Superior temporal gyrus (tissue), 1 donor: ENCODE measurements at regions not wholly inside any gene's neighbourhood (a gene's known extent, or its start where the extent isn't known, plus 50 kb on each side); places are given as distances from the start of the nearest gene placed in this dataset.

Source experiments
- DNase-seq: peaks from one replicate; pipeline ENCODE4 v3.0.0-alpha.2; 2016; ENCODE audit errors: extremely low spot score

DNA sequence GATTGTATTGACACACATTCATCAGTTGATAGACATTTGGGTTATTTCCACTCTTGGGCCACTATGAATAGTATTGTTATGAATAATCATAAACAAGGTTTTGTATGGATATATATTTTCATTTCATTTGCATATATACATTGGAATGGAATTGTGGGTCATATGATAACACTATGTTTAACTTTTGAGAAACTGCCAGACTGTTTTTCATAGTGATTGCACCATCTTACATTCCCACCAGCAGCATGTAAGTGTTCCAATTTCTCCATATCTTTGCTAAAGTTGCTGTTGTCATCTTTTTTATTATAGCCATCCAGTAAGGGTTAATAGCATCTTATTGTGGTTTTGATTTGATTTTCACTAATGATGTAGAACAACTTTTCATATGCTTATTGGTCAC lies 198.5 kb upstream of the PPFIA2 start:
- DNase-seq, result no peak

DNA sequence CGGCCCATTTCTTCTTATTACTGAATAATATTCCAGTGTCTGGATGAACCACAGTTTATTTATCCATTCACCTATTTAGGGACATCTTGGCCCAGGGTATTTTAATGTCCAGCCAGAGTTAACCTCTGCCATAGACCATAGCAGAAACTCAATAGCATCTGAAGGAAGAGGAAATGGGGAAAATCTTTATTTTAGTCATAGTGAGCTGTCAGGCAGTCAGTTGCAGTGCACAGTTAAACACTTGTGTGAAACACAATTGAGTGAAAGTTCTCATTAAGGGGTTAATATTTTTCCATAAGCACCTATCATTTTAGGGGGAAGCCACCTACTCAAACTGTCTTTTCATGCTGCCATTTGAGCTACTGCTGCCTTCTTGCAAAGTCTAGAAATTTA lies 197.3 kb upstream of the PPFIA2 start:
- no peak for DNase-seq

DNA sequence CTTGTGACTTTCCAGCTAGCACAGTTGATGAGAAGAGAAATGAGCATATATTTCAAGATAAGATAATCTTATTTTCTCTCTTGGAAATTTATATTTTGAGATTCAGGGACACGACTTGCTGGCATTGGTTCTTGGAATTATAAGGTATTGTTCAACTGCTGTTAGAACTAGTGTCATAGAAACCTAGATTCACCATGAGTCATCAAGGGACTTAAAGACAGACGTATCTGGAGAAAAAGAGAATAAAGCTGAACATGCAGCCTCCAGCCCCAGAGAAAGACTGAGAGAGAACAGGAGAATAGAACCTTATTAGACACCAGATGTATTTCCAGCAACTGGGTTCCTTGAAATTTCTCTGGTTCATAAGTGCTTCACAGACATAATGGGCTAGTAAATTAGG lies 194.4 kb upstream of the PPFIA2 start:
- DNase-seq, result peak; percentile 40

DNA sequence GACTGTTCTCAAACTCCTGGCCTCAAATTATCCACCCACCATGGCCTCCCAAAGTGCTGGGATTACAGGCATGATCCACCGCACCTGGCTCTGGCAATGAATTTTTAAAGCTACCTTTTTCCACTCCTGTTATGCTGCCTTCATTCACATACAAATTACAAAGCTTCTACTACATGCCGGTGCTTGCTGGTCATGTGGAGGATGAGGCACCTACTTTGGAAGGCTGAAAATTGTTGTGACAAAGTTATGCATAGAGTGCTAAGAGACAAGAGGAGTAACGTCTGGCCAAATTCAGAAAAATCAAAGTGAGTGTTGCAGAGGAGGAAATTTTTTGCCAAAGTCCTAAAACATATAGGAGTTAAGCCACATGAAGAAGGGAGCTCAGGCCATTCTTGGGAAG lies 191.7 kb upstream of the PPFIA2 start:
- no peak for DNase-seq

DNA sequence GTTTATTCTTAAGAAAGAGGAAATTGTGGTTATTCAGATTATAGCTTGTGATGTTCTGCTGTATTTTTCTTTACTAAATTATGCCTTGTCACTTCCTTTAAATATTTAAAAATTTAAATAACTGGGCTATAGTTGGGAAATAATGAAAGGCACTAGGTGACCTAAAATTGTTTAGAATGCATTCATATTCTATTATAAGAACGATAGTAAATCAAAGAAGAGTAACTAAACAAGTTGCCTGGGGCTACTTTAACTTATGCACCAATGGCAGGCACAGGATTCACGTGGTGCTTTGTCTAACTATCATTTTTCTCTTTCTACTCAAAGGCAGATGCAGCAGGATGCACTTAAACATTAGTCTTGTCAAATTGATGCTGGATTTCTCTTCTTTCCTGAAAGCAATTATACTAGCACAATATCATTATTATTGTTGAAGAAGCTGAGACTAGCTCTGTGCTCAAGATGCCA lies 190.7 kb upstream of the PPFIA2 start:
- DNase-seq, result no peak

DNA sequence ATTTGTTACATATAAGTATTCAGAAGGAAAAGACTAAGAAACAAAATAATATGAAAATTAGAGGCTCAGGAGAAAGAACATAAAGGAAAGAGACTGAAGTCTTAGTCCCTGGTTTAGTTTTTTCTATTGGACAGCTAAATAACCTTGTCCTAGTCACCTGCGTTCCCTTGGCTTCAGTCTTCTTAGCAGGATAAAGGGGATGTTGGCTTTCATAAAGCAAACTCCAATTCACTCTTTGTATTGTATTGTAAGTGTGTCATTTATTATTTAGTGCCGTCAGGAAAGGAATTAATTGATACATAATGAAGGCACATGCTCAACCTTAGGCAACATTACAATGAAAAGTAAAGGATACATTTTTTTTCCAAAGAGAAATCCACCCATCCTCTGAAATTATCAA lies 190.3 kb upstream of the PPFIA2 start:
- DNase-seq, result no peak

DNA sequence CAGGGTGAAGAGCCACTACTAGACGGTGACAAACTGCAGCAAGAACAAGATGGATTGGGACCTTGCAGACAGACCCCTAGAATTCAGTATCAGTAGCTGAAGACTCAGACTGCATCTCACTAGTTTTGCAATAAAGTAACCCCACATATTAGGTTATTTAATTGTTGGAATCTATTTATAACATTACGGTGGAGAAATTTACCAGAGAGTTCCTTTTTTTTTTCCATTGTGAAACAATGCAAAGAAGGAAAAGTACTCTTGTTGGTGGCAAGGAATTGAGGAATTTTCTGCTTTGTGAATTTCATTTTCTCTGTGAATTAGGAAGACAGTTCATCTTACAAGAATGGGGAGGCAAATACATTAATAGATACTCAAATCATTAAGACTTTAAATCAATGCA lies 185.7 kb upstream of the PPFIA2 start:
- no peak for DNase-seq

DNA sequence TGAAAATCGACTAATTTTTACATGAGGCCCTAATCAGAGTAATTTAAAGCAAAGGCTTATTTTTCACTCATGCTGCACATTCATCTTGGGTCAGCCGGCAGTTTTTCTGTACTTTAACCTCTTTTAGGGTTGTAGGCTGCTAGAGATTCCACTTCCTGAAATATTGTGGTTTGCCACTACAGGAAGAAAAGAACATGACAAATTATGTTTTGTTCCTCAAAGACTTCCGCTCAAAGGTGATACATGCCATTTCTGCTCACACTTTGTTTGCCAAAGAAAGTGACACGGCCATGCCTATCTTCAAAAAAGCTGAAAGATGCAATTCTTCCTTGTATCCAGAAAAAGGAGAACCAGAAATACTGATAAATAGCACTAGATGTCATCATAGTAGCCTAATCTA lies 183.4 kb upstream of the PPFIA2 start:
- DNase-seq, result no peak

DNA sequence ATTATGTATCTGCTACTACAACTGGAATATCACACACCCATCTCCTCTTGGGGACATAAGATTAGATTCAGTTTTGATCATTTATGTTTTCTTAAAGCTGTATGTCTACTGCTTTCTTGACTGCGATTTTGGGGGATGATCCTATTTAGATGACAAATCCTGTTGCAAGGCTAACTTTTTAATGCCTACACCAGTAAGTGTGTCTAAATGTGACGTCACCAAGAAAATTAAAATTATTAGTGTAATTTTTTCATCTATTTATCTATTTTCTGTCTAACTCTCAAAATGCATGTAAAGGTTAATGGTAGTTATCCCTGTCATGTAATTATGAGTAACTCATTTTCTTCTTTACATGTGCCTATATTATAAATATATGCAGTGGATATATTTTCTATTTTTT lies 170.9 kb upstream of the PPFIA2 start:
- no peak for DNase-seq

DNA sequence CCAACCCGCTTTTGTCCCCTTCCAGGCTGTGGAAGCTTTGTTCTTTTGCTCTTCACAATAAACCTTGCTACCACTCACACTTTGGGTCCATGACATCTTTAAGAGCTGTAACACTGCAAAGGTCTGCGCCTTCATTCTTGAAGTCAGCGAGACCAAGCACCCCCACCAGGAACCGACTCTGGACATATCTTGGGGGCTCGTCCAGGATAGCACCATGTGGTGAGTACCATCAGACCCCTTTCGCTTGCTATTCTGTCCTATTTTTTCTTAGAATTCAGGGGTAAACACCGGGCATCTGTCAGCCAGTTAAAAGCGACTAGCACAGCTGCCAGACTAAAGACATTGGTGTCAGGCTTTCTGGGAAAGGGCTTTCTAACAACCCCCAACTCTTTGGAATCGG lies 137.6 kb upstream of the PPFIA2 start:
- DNase-seq, result no peak

DNA sequence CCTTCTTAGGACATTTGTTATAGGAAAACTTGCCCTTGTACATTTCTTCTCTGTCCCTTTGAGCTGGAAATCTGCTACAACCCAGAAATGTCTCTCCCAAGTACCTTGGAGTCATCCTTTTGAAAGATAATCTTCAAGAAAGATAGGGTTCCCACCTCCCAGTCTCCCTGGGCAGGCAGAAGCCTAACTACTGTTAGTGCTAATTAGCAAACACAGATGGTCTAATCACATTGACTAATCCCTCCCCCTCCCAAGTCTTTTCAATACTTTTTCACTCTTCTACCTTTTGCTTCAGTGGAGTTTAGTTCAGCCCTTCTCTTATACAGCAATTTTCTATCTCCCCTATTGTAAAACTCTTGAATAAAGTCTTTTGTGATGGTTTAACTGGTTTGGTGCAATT lies 129.8 kb upstream of the PPFIA2 start:
- DNase-seq, result no peak

DNA sequence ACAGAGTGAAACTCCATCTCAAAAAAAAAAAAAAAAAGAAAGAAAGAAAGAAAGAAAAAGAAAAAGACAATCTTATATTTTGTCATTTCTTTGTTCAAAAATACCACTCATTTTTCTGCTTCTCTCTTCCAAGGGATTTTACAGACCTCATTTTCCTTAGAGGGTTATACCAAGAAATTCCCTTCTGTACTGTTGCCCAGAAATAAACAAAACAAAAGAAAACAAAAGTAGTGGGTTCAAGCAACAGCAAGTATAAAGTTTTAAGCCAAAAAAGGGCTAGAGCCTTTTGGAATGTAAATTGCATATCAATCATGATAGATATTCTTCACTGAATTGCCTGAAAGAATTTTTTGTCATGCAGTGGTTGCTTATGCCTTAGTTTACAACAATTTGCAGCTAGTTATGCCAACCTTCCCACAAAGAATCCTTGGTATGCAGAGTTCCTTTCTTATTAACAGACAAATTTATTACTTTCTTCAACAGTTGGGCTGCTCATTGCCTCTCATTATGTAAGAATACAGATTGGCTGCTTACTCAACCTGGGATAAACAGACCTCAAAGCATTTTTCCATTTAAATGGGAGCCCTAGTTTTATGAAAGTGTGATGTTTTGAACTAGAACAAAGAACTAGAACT lies 129.1 kb upstream of the PPFIA2 start:
- no peak for DNase-seq

DNA sequence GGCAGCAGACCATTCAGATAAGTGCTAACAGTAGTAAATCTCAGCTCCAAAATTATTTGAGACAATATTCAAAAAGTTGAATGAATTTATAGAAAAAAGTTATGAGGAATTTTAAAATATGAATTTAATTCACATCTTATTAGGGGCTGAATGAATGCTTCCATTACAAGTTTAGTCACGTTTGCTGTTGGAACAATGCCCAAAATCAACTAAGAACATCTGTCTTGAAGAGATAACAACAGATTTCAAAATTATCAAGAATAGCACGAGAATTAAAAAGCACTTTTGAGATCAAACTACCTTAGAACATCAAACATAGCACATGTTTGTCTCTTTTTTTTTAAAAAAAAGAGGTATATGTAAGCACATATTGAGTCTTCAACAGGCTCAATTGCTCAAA lies 115.4 kb upstream of the PPFIA2 start:
- no peak for DNase-seq

DNA sequence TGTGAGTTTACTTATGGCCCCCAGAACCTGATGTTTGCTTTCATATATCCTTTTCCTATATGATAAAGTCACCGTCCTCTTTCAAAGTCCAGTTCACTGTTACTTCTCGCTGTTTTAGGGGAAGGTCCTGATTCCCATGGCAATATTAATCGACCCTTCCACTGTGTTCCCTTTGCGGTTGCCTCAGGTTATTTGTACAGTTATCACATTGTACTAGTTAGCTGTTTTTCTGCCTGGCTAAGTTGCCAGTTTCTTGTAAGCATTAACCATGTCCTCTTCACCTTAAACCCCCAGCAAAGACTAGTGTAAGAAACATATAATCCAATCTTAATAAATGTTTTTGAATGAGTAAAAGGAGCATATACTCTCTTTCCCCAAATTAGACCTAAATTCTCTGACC lies 115.0 kb upstream of the PPFIA2 start:
- no peak for DNase-seq

DNA sequence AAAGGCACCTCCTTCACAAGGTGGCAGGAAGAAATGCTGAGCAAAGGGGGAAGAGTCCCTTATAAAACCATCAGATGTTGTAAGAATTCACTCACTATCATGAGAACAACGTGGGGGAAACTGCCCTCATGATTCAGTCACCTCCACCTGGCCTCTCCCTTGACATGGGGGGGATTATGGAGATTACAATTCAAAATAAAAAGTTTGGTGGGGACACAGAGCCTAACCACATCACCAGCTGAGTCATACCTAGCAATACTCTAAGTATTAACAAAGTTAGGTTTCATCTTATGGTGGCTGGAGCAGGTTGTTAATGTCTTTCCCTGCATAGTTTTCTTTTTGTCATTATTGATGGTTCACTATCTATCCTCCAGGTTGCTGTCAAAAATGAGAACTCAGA lies 113.2 kb upstream of the PPFIA2 start:
- DNase-seq, result no peak

DNA sequence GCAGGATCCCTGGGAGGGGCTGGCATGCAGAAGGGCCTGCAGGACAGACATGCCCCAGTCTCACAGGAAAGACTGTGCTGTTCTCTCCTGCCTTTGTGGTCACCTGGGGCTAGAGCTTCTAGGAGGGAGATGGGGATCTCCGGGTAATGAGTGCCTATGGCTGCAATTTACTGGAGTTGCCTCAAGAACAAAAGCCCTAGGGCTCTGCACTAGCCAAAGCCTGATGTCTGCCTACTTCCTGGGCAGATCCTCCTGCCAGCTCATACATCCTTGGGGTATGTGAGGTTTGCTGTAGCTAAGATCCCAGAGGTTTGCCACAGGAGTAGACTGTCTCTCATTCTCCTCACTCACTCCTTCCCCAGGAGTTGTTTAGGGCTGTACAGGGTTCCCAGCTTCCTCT lies 106.9 kb upstream of the PPFIA2 start:
- DNase-seq, result no peak

DNA sequence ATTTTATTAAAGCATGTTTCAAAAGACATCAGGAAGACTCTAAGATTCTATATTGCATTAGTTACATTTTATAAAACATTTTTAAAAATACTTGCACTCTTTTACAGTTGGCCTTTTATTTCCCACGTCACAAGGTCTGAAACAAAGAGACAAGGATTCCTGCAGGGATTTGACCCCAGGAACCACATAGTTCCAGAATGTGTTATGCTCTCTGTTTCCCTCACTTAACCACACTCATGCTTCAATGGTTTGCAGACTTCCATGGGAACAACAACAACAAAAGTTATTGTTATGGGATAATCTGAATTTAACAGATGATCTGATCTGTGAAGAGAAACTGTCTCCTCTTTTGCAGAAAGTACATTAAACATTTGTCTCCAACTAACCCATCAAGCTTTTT lies 104.3 kb upstream of the PPFIA2 start:
- DNase-seq, result no peak

DNA sequence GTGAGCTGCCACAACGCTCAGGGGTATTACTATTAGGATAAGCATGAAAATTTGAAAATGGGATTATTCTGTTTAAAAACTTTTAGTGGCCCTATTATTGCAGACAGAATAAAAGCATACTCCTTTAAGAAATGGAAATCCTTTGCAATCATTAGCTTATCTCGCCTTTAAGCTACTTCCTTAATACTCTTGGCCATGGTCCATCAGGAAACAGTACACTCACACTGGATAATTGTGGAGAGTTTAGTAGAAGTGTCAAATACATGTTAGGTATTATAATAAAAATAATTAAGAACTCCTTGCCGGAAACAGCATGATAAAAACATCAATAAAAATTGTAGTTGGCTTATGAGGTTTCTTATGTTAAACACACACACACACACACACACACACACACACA lies 100.4 kb upstream of the PPFIA2 start:
- no peak for DNase-seq

DNA sequence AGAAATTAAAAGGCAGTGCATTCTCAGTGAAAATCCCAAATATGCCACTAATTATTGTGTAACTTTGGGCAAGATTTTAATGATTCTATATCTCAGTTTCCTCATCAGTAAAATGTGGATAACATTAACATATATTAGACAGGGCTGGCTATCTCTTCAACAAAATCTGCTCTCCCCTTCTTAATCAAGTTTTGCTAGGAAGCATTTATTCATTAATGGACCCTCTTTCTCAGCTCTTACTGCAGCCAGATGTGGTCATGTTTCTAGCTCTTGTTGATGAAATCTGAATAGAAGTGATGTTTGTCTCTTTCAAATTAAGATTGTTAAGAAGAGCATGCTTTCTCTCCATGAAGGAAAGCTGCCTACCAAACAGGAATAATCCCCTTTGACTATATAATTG lies 84.4 kb upstream of the PPFIA2 start:
- no peak for DNase-seq

DNA sequence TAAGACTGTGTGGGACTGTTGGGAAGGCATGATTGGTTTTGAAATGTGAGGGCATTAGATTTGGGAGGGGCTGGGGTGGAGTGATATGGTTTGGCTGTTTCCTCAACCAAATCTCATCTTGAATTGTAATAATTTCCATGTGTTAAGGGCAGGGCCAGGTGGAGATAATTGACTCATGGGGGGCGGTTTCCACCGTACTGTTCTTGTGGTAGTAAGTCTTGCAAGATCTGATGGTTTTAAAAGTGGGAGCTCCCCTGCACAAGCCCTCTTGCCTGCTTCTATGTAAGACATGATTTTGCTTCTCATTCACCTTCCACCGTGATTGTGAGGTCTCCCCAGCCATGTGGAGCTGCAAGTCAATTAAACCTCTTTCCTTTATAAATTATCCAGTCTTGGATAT lies 76.6 kb upstream of the PPFIA2 start:
- DNase-seq, result no peak

DNA sequence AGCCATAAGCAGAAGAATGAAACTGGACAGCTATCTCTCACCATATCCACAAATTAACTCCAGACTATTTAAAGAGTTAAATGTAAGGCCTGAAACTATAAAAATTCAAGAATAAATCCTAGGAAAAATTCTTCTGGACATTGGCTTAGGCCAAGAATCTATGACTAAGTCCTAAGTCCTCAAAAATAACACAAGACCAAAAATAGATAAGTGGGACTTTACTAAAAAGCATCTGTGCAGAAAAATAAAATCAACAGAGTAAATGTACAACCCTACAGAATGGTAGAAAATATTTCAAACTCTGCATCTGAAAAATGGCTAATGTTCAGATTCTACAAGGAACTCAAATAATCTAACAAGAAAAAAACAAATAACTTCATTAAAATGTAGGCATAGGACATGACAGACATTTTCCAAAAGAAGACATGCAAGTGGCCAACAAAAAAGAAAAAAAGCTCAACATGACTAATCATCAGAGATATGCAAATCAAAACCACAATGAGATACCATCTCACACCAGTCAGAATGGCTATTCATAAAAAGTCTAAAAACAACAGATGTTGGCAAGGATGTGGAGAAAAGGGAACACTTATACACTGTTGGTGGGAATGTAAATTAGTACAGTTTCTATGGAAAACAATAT lies 61.0 kb upstream of the PPFIA2 start:
- DNase-seq, result no peak

DNA sequence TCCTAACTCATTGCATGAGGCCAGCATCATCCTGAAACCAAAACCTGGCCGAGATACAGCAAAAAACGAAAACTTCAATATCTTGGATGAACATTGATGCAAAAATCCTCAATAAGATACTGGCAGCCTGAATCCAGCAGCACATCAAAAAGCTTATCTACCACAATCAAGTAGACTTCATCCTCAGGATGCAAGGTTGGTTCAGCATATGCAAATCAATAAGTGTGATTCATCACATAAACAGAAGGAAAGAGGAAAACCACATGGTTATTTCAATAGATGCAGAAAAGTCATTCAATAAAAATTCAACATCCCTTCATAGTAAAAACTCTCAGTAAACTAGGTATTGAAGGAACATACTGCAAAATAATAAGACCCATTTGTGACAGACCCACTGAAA lies 56.5 kb upstream of the PPFIA2 start:
- DNase-seq, result no peak

DNA sequence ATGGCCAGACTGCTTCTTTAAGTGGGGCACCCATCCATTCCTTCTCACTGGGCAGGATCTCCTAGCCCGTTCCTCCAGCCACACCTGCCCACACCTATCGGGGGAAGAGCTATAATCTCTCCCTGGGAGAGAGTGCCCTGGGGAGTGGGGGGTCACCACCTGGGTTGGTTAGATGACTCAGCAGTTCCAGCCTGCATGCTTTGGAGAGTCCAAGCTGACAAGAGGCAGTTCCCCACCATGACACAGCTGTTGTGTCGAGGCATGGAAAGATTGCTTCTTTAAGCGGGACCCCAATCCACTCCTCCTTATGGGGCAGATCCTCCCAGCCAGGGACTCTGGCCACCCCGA lies 52.6 kb upstream of the PPFIA2 start:
- DNase-seq, result no peak
